DMS53 (cell line): ENCODE measurements at regions not wholly inside any gene's neighbourhood (a gene's known extent, or its start where the extent isn't known, plus 50 kb on each side); places are given as distances from the start of the nearest gene placed in this dataset.

Experiments
- DNase-seq: peaks from one replicate; lab custom pipeline; 2025; lab: John Stamatoyannopoulos, UW

GRCh38 chr2:134770702-134771101 is 51.9 kb upstream of the TMEM163 start:
- no peak for DNase-seq

DNA sequence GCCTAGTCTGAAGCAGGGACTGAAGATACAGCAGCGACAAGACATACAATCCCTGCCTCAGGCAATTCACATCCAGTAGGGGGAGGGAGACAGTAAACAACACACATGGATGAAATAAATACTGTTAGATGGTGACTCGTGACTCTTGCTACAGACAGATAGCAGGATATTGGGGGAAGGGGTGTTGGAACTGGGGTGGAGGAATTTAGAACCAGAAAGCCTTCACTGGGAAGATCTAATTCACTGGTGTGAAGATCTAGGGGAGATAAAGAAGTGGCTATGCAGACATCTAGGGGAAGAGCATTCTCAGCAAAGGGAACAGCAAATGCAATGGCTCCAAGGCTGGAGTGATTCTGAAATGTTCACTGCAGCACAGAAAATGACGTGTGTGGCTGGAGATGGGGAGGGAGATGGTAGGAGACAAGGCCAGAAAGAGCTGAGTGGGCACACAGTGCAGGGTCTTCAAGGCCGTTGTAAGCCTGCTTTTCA is 52.6 kb upstream of the TMEM163 start:
- no peak for DNase-seq

GRCh38 chr2:134772493-134773169 is 53.8 kb upstream of the TMEM163 start:
- DNase-seq, result no peak

DNA sequence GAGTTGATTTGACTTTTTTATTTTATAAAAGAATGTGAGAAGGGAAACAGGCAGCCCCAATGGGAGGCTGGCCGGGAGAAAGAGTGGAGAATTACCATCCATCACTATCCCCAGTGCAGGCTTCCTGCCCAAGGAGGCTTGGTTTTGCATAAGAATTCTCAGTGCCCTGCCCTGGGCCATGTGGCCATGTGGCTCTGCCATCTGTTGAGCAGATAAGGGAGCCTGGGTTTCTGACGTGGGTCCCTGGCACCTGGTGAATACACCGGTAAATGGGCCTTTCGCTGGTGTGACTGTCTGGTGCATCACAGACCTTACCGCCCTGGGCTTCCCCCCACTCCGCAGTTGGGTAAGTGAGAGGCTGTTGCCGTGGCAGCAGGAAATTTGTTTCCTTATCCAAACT is 54.5 kb upstream of the TMEM163 start:
- DNase-seq, result no peak

DNA sequence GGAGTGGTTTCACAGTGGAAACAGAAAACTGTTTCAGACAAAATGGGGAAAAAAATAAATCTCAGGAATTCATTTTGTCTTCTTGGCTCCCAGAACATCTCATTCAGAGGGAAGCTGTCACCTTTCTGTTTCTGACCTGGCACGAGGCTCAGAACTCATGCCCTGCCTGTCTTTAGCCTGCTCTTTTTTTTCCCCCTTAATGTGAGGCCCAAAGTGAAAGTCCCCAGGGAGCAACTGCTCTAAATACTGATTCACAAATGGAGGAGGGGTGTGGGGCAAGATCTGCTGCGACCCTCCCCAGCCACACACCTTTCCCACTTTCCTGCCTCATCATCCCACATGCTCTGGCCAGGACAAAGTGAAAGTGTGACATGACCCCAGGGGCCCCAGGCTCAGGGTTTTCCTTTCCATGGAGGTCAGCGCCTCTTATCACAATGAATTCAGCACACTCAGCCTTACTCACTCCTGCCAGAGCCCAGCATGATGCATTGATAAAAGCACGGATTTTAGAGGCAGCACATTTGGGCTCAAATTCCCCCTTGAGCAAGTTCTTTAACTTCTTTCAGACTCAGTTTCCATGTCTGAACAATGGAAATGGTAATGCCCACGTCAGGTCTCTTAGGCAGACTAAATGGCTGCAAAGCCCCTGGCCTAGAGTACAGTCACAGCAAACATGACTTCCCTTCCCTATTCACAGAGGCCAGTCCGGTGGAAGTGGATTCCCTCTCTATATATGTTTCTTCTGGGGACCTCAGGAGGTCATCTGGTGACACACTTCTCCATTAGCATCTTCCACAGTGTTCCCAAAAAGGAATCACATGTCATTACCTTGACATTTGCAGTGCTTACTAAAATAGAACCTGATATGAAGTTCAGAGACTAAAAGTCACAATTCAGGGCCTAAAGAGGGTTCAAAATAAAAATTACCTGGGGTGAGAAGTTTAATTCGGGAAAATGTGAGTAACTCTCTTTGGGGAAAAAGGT is 55.3 kb upstream of the TMEM163 start:
- no peak for DNase-seq

GRCh38 chr2:134774786-134775641 is 56.2 kb upstream of the TMEM163 start:
- DNase-seq, result no peak

DNA sequence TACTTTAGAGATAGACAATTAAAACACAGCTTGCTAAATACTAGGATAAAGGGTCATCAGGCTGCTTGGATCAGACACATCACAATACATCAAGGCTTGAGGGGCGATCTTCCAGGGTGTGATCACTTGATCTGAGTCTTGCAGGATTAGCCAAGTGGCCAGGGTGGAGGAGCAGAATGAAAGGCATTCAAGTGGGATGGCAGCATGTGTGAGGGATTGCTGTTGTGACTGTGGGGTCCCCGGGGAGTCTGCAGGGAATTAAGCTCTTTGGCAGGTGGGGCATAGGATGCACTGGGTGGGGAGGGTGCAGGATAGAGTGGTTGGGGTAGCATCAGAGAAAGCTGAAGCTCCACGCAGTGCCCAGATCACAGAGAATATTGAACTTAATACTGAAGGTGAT is 58.0 kb upstream of the TMEM163 start:
- DNase-seq, result no peak

DNA sequence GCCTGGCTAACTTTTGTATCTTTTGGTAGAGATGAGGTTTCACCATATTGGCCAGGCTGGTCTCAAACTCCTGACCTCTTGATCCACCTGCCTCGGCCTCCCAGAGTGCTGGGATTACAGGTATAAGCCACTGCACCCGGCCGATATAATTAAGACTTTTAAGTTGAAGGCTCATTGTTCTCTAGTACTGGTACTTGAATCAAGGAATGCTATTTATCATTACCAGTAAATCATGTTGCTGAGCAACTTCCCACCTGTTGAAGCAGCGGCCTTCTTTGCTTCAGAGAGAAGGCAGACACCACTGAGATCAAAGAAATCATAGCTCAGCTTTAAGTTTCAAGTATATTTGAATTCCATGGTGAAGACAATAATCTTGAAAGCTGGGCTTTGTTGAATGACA is 58.8 kb upstream of the TMEM163 start:
- DNase-seq, result no peak

DNA sequence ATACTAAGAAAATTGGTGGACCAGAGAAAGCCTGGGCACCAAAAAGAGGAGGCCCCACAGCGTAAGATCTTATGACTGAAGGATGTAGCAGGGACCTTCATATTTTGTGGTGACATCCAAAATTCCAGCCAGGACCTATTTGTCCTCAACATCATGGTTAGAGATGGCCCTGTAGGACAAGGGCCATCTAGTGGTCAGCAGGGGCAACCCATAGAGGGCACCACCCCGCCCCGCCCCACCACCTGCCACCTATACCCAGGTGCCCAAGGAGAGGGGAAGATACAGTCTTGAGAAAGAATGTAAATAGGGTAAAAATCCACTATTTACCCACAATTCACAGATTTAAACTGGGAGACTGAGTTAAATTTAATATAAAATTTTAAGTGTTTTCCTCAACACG is 59.6 kb upstream of the TMEM163 start:
- peak; percentile 18 for DNase-seq

DNA sequence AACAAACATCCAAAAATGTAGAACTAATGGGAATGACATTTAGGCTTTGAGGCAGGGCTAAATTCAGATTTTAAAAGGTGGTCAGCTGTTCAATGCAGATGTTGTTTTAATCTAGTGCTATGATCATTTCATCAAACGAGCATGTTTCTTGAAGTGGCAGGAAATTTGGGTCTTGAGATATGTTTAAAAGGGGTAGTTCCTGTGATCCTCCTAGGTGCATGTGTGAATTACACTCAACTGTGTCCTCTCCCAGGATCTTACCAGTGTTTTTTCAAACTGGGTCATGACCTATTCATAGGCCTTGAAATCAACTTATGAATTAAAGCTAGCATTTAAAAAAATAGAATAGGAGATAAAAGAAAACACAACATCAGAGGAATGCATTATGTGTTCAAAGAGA is 57.4 kb upstream of the ACMSD start:
- DNase-seq, result no peak

GRCh38 chr2:134782107-134782506 is 56.3 kb upstream of the ACMSD start:
- no peak for DNase-seq

- DNase-seq, result no peak
Observed at GRCh38 chr2:134782792-134783191, 55.6 kb upstream of the ACMSD start.

DNA sequence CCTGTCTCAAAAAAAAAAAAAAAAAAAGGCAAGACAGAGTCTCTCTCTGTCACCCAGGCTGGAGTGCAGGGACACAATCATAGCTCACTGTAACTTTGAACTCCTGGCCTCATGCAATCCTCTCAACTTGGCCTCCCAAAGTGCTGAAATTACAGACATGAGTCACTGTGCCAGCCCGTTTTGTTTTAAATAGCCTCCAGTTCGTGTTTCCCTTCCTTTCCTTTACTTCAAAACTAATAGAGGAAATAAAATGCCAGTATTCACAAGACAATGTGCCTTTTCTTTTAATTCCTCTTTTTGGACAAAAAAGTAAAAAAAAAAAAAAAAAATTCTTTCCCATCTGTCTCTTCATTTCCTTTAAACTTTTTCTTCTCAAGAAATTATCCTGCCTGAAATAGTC is 54.5 kb upstream of the ACMSD start:
- DNase-seq, result no peak

- no peak for DNase-seq
Observed at GRCh38 chr2:134785659-134786430, 52.6 kb upstream of the ACMSD start.

GRCh38 chr2:134788417-134788816 is 50.0 kb upstream of the ACMSD start:
- no peak for DNase-seq
